Upper lobe of left lung (tissue), 4 donors: ENCODE measurements at regions not wholly inside any gene's neighbourhood (a gene's known extent, or its start where the extent isn't known, plus 50 kb on each side); places are given as distances from the start of the nearest gene placed in this dataset.

Source experiments
- CTCF ChIP-seq, 6 experiments: fragments of 450-650 bp in 4 of 6; fragments of 200-600 bp in 2 of 6; sonication (generic) in 2 of 6; IDR thresholded peaks; one replicate each; pipeline ENCODE4 v1.5.1; 2016 to 2019; ENCODE audit warnings: antibody characterized with exemption in 6 of 6
- EP300 ChIP-seq, 4 donors: sonication (generic); formaldehyde crosslinking; IDR thresholded peaks; one replicate each; pipeline ENCODE4 v1.5.1; 2017; ENCODE audit warnings: antibody characterized with exemption in 4 of 4, control low read depth in 2 of 4
- POLR2A ChIP-seq, 4 donors: fragments of 450-650 bp; IDR thresholded peaks; one replicate each; pipeline ENCODE4 v1.5.1; 2016 to 2017; ENCODE audit warnings: antibody characterized with exemption in 4 of 4, mild to moderate bottlenecking in 2 of 4
- POLR2AphosphoS5 ChIP-seq, 2 donors: sonication (generic); formaldehyde crosslinking; IDR thresholded peaks; one replicate each; pipeline ENCODE4 v1.5.1; 2017; ENCODE audit warnings: antibody characterized with exemption in 2 of 2

- TF ChIP-seq CTCF (IDR thresholded peaks at IDR 0.05) = no peak
- no peak for TF ChIP-seq POLR2AphosphoS5 (IDR thresholded peaks at IDR 0.05)
- TF ChIP-seq EP300 (IDR thresholded peaks at IDR 0.05) = no peak
- no peak for TF ChIP-seq POLR2A (IDR thresholded peaks at IDR 0.05)
Observed at GRCh38 chr10:76732306-76732705, 905.3 kb downstream of the KCNMA1 start.
